OCI-LY1 (cell line): ENCODE measurements at regions not wholly inside any gene's neighbourhood (a gene's known extent, or its start where the extent isn't known, plus 50 kb on each side); places are given as distances from the start of the nearest gene placed in this dataset.

Source experiments
- H2AFZ ChIP-seq: fragments of 200-600 bp; sonication (generic), shearing (Covaris generic); 2 replicates; pipeline ENCODE4 v1.6.0; 2014; ENCODE audit warnings: antibody characterized with exemption, mild to moderate bottlenecking, low read length
- H3F3A ChIP-seq: fragments of 200-600 bp; sonication (generic), shearing (Covaris generic); 2 replicates; pipeline ENCODE4 v1.6.0; 2014; ENCODE audit warnings: mild to moderate bottlenecking, antibody characterized with exemption, low read length, moderate library complexity; ENCODE audit not compliant: insufficient read depth
- H3K27ac ChIP-seq: fragments of 200-600 bp; sonication (generic); 2 replicates; pipeline ENCODE4 v1.5.1; 2014; ENCODE audit warnings: low read length, mixed run types, mild to moderate bottlenecking, low read depth; ENCODE audit not compliant: poor library complexity, severe bottlenecking
- H3K27me3 ChIP-seq: fragments of 200-600 bp; sonication (generic); 2 replicates; pipeline ENCODE4 v1.6.0; 2014; ENCODE audit warnings: antibody characterized with exemption, mild to moderate bottlenecking, low read length, moderate library complexity; ENCODE audit not compliant: insufficient read depth
- H3K36me3 ChIP-seq: fragments of 200-600 bp; sonication (generic); 2 replicates; pipeline ENCODE4 v1.6.1; 2014; ENCODE audit warnings: mild to moderate bottlenecking, antibody characterized with exemption, low read length, moderate library complexity, mixed read lengths; ENCODE audit not compliant: insufficient read depth
- H3K4me1 ChIP-seq: fragments of 200-600 bp; sonication (generic); 2 replicates; pipeline ENCODE4 v1.5.1; 2014; ENCODE audit warnings: mild to moderate bottlenecking, low read length, moderate library complexity; ENCODE audit not compliant: insufficient read depth, severe bottlenecking
- H3K4me2 ChIP-seq: fragments of 200-600 bp; sonication (generic), shearing (Covaris generic); 2 replicates; pipeline ENCODE4 v1.6.1; 2014; ENCODE audit warnings: low read length
- H3K4me3 ChIP-seq: fragments of 200-600 bp; sonication (generic); 2 replicates; pipeline ENCODE4 v1.5.1; 2014; ENCODE audit warnings: low read length, low read depth, mild to moderate bottlenecking, mixed read lengths; ENCODE audit not compliant: poor library complexity, severe bottlenecking
- H3K79me2 ChIP-seq: fragments of 200-600 bp; shearing (Covaris generic); 2 replicates; pipeline ENCODE4 v1.6.1; 2016; ENCODE audit warnings: mixed run types, low read length, mixed read lengths; ENCODE audit not compliant: insufficient read depth
- H3K9ac ChIP-seq: fragments of 200-600 bp; sonication (generic), shearing (Covaris generic); 2 replicates; pipeline ENCODE4 v1.6.1; 2014; ENCODE audit warnings: mild to moderate bottlenecking, low read length, mixed read lengths
- H3K9me2 ChIP-seq: fragments of 200-600 bp; sonication (generic), shearing (Covaris generic); 2 replicates; pipeline ENCODE4 v1.6.1; 2014; ENCODE audit warnings: low read depth, mild to moderate bottlenecking, low read length, mixed read lengths
- H3K9me3 ChIP-seq: fragments of 200-600 bp; shearing (Covaris generic); 2 replicates; pipeline ENCODE4 v1.6.1; 2014; ENCODE audit warnings: low read length, mixed read lengths
- H4K20me1 ChIP-seq: fragments of 200-600 bp; sonication (generic), shearing (Covaris generic); 2 replicates; pipeline ENCODE4 v1.6.0; 2016; ENCODE audit warnings: mild to moderate bottlenecking, low read length; ENCODE audit not compliant: insufficient read depth
- EZH2 ChIP-seq: fragments of 200-600 bp; sonication (generic), shearing (Covaris generic); IDR thresholded peaks from 2 replicates; pipeline ENCODE4 v1.8.0; 2017; ENCODE audit warnings: borderline replicate concordance, mixed run types, mild to moderate bottlenecking, antibody characterized with exemption, low read length, moderate library complexity, mixed read lengths
- TF ChIP-seq, protein P1 (sequence below): fragments of 200-600 bp; sonication (generic), shearing (Covaris generic); IDR thresholded peaks from 2 replicates; pipeline ENCODE4 v1.5.1; 2017; ENCODE audit warnings: mild to moderate bottlenecking, antibody characterized with exemption, low read length, moderate library complexity, mixed read lengths

- H4K20me1 ChIP-seq: no peaks in the 10 kb centered on the region
- H3K36me3 ChIP-seq: no peaks in the 10 kb centered on the region
- TF ChIP-seq, protein P1, sequence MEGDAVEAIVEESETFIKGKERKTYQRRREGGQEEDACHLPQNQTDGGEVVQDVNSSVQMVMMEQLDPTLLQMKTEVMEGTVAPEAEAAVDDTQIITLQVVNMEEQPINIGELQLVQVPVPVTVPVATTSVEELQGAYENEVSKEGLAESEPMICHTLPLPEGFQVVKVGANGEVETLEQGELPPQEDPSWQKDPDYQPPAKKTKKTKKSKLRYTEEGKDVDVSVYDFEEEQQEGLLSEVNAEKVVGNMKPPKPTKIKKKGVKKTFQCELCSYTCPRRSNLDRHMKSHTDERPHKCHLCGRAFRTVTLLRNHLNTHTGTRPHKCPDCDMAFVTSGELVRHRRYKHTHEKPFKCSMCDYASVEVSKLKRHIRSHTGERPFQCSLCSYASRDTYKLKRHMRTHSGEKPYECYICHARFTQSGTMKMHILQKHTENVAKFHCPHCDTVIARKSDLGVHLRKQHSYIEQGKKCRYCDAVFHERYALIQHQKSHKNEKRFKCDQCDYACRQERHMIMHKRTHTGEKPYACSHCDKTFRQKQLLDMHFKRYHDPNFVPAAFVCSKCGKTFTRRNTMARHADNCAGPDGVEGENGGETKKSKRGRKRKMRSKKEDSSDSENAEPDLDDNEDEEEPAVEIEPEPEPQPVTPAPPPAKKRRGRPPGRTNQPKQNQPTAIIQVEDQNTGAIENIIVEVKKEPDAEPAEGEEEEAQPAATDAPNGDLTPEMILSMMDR: no peak
- no peak for TF ChIP-seq EZH2
- H3K4me2 ChIP-seq: no peak overlapping the region
- no peak overlapping the region for H3K9ac ChIP-seq
- H3K9me2 ChIP-seq: no peaks in the 10 kb centered on the region
- no peaks in the 10 kb centered on the region for H3K4me1 ChIP-seq
- H3K9me3 ChIP-seq: no peaks in the 10 kb centered on the region
- no peaks in the 10 kb centered on the region for H3F3A ChIP-seq
- H3K79me2 ChIP-seq: no peaks in the 10 kb centered on the region
- H2AFZ ChIP-seq: no peak overlapping the region
- no peak overlapping the region for H3K4me3 ChIP-seq
- H3K27ac ChIP-seq: no peak overlapping the region
- H3K27me3 ChIP-seq: no peaks in the 10 kb centered on the region
These were observed 654.4 kb upstream of the SLC35B3 start for GRCh38 chr6:9089724-9090123.

DNA sequence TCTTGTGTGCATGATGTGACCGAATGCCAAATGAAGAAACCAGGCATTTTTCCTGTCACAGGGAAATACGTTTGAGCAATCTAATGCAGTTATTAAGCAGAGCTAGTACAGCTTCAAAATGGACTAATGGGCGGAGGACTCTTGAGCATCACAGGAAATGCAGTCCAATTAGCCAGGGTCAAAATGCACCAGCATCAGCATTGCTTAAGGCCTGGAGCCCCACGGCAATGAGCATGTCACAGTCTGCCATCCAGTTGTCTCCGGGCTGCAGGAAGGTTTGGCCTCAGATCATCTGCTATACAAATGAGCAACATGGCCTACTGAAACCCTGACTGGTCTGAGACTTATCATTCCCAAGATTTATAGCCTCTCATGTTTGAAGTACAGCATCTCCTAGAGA is 652.1 kb upstream of the SLC35B3 start:
- Histone ChIP-seq H3K27me3 (no peaks in the 10 kb centered on the region), H3K4me2 (no peak overlapping the region), H3K79me2 (no peaks in the 10 kb centered on the region), H3K9me2 (no peaks in the 10 kb centered on the region), H3K4me3 (no peak overlapping the region), H3K36me3 (no peaks in the 10 kb centered on the region), H2AFZ (no peak overlapping the region), H3K9ac (no peak overlapping the region), H3K27ac (no peak overlapping the region), H3F3A (no peaks in the 10 kb centered on the region), H3K9me3 (no peaks in the 10 kb centered on the region), H3K4me1 (no peaks in the 10 kb centered on the region), H4K20me1 (no peaks in the 10 kb centered on the region)
- TF ChIP-seq EZH2: no peak
- TF ChIP-seq, protein P1: no peak

GRCh38 chr6:9086331-9086730 is 651.0 kb upstream of the SLC35B3 start:
- H3K36me3 ChIP-seq: no peaks in the 10 kb centered on the region
- no peak overlapping the region for H3K27ac ChIP-seq
- no peaks in the 10 kb centered on the region for H3K9me3 ChIP-seq
- no peak overlapping the region for H3K9ac ChIP-seq
- no peaks in the 10 kb centered on the region for H3F3A ChIP-seq
- no peak overlapping the region for H3K4me2 ChIP-seq
- no peaks in the 10 kb centered on the region for H3K4me1 ChIP-seq
- no peaks in the 10 kb centered on the region for H3K27me3 ChIP-seq
- H3K79me2 ChIP-seq: no peaks in the 10 kb centered on the region
- H4K20me1 ChIP-seq: no peaks in the 10 kb centered on the region
- no peak overlapping the region for H2AFZ ChIP-seq
- TF ChIP-seq, protein P1: no peak
- no peak for TF ChIP-seq EZH2
- no peaks in the 10 kb centered on the region for H3K9me2 ChIP-seq
- no peak overlapping the region for H3K4me3 ChIP-seq
